ENCODE measurements at regions not wholly inside any gene's neighbourhood (a gene's known extent, or its start where the extent isn't known, plus 50 kb on each side); places are given as distances from the start of the nearest gene placed in this dataset.

- no peak for TF ChIP-seq REST (IDR thresholded peaks at IDR 0.05)
- no peak for TF ChIP-seq GABPA (IDR thresholded peaks at IDR 0.05 in 1 of 2, conservative IDR thresholded peaks at IDR 0.05 in 1 of 2)
- TF ChIP-seq HNF4G (IDR thresholded peaks at IDR 0.05): no peak
- no peak for TF ChIP-seq RAD21 (IDR thresholded peaks at IDR 0.05)
- TF ChIP-seq FOXA2 (IDR thresholded peaks at IDR 0.05): no peak
- TF ChIP-seq YY1 (IDR thresholded peaks at IDR 0.05): no peak
- TF ChIP-seq ATF3 (IDR thresholded peaks at IDR 0.05): no peak
- TF ChIP-seq EGR1 (IDR thresholded peaks at IDR 0.05; ENCODE audit: low read depth in 2 of 2): no peak
- no peak for TF ChIP-seq RXRA (IDR thresholded peaks at IDR 0.05)
- TF ChIP-seq NR2F2 (IDR thresholded peaks at IDR 0.05): no peak
Measured at GRCh38 chr4:144589512-144589911, 56.4 kb upstream of the HHIP start (continued).

- WGBS: 97% methylated on average over 1 of the region's 1 CpG
- TF ChIP-seq REST (IDR thresholded peaks at IDR 0.05): no peak
- no peak for TF ChIP-seq MAX (IDR thresholded peaks at IDR 0.05)
- TF ChIP-seq ZBTB33 (IDR thresholded peaks at IDR 0.05): no peak
- no peak for TF ChIP-seq HNF4G (IDR thresholded peaks at IDR 0.05)
- TF ChIP-seq RXRA (IDR thresholded peaks at IDR 0.05): no peak
- TF ChIP-seq RAD21 (IDR thresholded peaks at IDR 0.05): no peak
- TF ChIP-seq CTCF (IDR thresholded peaks at IDR 0.05; ENCODE audit: low read depth, low read length, missing input control): no peak
- no peak for TF ChIP-seq TAF1 (conservative IDR thresholded peaks at IDR 0.05)
- TF ChIP-seq YY1 (IDR thresholded peaks at IDR 0.05): no peak
- TF ChIP-seq FOXA2 (IDR thresholded peaks at IDR 0.05): no peak
- TF ChIP-seq FOXA1 (IDR thresholded peaks at IDR 0.05): no peak
- no peak for TF ChIP-seq ATF3 (IDR thresholded peaks at IDR 0.05)
- TF ChIP-seq NR2F2 (IDR thresholded peaks at IDR 0.05): no peak
- no peak for TF ChIP-seq EGR1 (IDR thresholded peaks at IDR 0.05; ENCODE audit: low read depth in 2 of 2)
- no peak for TF ChIP-seq SP1 (IDR thresholded peaks at IDR 0.05)
- TF ChIP-seq GABPA (IDR thresholded peaks at IDR 0.05 in 1 of 2, conservative IDR thresholded peaks at IDR 0.05 in 1 of 2): no peak
- TF ChIP-seq HNF4A (conservative IDR thresholded peaks at IDR 0.05): no peak
Measured at GRCh38 chr4:144590020-144590419, 55.9 kb upstream of the HHIP start.

More at GRCh38 chr4:144590020-144590419, 55.9 kb upstream of the HHIP start:
- no peak for DNase-seq (ENCODE audit: low spot score)
- Histone ChIP-seq H3K4me1 (ENCODE audit: control insufficient read depth in 4 of 4, insufficient read depth in 4 of 4, low read length in 3 of 4) (peaks cover 0 to 1% (median 0%) of the 10 kb centered on the region in 4 donors), H3K4me3 (ENCODE audit: low read depth in 1 of 3, low read length in 3 of 3) (no peak overlapping the region), H3K27ac (ENCODE audit: low read depth in 1 of 2, low read length in 2 of 2) (no peak overlapping the region), H3K36me3 (ENCODE audit: control insufficient read depth in 4 of 4, insufficient read depth in 3 of 4, low read depth in 1 of 4, low read length in 3 of 4) (no peaks in the 10 kb centered on the region), H3K27me3 (ENCODE audit: control insufficient read depth in 4 of 4, insufficient read depth in 4 of 4, low read length in 3 of 4) (no peaks in the 10 kb centered on the region), H3K9me3 (ENCODE audit: control insufficient read depth in 4 of 4, low read length in 3 of 4) (no peaks in the 10 kb centered on the region), H3K9ac (ENCODE audit: low read depth in 1 of 2, low read length in 2 of 2) (no peak overlapping the region)

Data from liver (tissue), 8 donors.